ENCODE measurements at regions not wholly inside any gene's neighbourhood (a gene's known extent, or its start where the extent isn't known, plus 50 kb on each side); places are given as distances from the start of the nearest gene placed in this dataset.

DNA sequence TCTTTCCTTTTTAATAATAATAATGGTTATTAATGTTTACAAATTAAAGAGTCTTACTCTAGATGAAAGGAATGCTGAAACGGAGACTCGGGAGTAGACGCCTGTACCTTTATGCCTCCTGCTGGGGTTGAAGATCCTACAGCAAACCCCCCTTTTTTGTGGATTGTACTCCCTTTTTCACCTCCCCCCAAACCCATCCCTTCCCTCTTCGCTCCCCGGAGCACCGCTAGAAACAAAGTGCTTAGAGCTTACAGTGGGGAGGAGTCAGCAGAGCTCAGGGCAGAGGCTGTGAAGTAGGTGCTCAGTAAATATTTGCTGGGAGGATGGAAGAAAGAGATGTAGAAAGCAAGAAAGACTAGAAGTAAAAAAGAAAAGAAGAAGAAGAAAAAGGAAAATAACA is 169.7 kb downstream of the NXPE2 start:
- ChIA-PET CTCF (interaction anchor here (0.6 kb wide), 1 partner anchor 105 kb away, joined by 3 read pairs; no protein-coding TSS in a partner anchor), POLR2A (no interaction called here)

- ChIA-PET CTCF (no interaction called here), POLR2A (no interaction called here)
Measured at GRCh38 chr11:114857281-114857680, 179.0 kb downstream of the NXPE2 start.

DNA sequence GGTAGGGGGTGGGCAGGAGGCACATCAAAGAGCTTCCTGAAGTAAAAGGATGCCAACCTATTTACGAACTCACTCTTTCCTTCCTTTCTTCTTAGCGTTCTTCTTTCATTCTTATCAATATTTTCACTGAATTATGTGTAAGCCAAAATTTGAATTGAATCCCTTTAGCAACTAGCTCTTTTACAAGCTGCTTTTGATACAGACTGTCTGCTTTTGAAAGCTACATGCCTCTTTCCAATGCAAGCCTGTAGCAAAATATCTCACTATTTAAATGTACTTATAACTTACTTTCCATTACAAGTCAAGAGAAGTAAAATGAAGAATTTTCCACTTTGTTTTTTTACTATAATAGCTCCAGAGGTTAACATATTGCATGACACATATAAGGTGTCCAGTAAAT is 186.6 kb downstream of the NXPE2 start:
- ChIA-PET CTCF (no interaction called here), POLR2A (no interaction called here)

DNA sequence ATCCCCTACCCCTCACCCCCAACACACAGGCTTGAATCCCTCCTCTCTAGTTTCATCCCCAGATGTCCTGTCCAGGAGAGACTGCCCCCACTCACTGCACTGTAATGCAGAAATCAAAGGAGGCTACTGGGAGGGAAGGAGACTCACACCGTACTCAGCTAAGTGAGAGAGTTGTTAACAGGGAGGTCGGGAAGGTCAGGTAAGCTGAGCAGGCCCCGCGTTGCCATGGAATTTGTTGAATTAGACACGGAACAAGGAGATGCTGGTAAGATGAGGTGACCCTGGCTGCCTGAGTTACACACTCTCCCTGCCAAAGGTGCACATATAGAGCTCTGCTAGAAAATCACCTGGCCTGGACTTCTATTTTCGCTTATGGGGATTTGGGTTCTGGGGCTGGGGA is 197.9 kb downstream of the NXPE2 start:
- ChIA-PET POLR2A (no interaction called here), CTCF (no interaction called here)

DNA sequence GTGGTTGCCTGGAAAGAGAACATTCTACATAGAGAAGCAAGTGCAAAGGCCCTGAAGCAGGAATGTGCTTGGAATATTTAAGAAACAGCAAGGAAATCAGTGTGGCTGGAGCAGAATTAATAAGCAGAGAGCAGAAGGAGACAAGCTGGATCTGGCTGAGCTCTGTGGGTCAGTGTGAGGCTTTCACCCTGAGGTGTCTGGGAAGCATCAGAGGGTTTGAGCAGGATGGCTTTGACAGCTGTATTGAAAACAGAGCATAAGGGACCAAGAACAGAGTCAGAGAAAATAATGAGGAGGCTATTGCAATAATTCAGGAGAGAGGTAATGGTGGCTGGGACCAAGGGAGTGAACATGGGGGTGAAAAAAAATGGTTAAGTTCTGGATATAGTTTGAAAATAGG is 199.6 kb downstream of the NXPE2 start:
- POLR2A ChIA-PET: no interaction called here
- CTCF ChIA-PET: no interaction called here

DNA sequence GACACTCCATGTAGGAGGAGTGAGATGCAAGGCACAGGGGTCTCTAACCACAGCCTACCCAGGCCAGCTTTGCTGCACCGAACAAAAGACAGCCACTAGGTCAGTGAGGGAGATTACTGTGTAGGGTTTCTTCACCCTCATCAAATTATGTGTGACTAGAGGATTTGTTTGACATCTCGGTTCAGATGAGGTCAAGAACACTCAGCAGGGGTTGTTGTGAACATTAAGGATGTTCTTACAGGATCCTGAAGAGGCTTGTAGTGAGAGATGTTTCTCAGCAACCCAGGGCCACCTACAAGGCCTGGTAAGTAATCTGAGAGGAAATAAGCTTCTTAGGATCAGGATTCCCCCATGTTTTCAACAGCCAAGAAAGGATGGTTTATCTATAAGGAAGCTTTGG is 202.1 kb downstream of the NXPE2 start:
- ChIA-PET POLR2A (interaction anchor here (0.7 kb wide), 1 partner anchor 1513 kb away, joined by 3 read pairs; no protein-coding TSS in a partner anchor), CTCF (no interaction called here)

- CTCF ChIA-PET: no interaction called here
- POLR2A ChIA-PET: no interaction called here
Measured at GRCh38 chr11:114883472-114883871, 205.1 kb downstream of the NXPE2 start.

- ChIA-PET POLR2A (no interaction called here), CTCF (no interaction called here)
Measured at GRCh38 chr11:114886644-114887265, 208.4 kb downstream of the NXPE2 start.

DNA sequence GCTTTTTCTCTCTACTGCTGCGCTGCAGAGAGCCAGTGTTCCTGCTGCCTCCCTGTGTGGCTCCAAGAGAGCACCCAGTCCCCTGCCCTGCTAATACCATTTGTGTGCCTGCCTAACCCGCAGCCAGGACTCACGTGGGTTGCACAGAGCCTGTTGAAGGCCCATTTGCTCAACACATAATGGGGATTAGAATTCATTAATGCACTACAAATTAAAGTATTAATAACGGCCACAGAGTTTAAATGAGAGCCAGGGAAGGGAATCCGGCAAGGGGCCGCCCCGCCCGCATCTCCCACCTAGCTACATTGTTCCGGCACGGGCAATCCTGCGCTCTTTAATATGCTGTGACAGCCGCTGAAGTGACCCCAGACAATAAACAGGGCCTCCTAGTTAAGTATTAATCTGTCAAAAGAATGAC is 211.3 kb downstream of the NXPE2 start:
- ChIA-PET CTCF (no interaction called here), POLR2A (no interaction called here)

- POLR2A ChIA-PET: no interaction called here
Measured at GRCh38 chr11:114890038-114890437, 211.7 kb downstream of the NXPE2 start.

DNA sequence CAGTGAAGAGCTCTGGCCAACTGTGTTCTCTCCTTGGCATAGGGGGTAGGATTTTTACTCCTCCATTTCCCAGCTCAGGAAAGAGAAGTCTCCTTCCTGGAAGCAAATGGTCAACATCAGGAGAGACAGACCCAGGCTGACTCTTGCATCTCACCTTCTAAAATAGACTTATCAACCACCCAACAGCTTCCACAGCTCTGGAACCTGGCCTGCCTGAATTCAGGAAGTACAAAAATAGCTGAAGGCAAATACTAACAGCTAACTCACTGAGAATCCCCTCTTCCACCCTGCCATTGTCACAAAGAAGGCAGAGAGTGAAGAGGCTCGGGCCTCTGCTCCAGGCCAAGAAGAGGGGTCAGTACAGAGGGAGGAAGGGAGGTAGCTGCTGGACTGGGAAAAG is 213.6 kb downstream of the NXPE2 start:
- POLR2A ChIA-PET: no interaction called here
- CTCF ChIA-PET: no interaction called here

More at GRCh38 chr11:114890038-114890437, 211.7 kb downstream of the NXPE2 start:
- CTCF ChIA-PET: no interaction called here

DNA sequence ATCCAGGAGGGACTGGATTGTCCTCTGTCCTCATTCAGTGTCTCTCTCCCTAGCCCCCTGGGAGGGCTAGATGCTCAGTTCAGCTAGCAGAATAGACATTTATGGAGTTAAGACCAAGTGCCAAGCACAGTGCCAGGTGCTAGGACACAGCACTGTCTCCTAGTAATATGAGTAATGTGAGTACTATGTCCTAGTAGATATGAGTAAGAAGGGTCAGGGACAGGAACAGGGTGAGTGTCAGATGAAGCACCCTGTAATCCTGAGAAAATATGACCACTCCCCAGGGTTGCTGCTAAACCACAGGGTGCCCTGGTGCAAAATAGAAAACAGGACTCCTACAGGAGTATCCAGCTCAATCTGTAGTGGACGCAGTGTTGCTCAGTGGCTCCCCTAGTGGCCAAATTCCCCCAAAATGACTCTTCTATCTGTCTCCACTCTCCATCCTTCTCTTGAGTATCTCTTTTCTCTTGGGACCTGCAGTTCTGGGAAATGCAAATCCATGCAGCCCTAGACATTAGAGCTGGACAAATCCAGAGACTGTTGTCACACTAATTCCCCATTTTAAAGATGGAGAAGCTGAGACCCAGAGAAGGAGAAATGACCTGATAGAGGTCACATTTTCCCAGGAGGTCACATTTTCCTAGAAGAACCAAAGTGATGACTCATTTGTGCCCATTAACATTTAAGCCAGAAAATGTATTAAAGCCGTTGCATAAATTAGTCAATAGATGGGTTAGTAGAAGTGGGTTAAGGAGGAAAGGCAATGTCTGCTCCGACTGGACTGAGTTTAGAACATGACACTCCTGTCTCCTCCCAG is 214.3 kb downstream of the NXPE2 start:
- POLR2A ChIA-PET: no interaction called here

GRCh38 chr11:114893329-114893728 is 215.0 kb downstream of the NXPE2 start:
- CTCF ChIA-PET: no interaction called here

More for the DNA sequence above, 214.3 kb downstream of the NXPE2 start:
- CTCF ChIA-PET: no interaction called here

DNA sequence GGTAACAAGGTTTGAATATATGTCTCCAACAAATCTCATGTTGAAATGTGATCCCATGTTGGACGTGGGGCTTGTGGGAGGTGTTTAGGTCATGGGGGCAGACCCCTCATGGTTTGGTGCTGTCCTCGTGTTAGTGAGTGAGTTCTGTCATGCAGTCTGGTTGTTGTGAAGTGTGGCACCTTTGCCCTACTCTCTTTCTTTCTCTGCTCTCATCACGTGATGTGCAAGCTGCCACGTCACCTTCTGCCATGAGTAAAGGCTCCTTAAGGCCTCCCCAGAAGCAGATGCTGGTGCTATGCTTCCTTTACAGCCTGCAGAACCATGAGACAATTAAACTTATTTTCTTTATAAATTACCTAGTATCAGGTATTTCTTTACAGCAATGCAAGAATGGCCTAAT is 218.3 kb downstream of the NXPE2 start:
- CTCF ChIA-PET: no interaction called here
- POLR2A ChIA-PET: no interaction called here

More at GRCh38 chr11:114893329-114893728, 215.0 kb downstream of the NXPE2 start:
- POLR2A ChIA-PET: no interaction called here

- CTCF ChIA-PET: no interaction called here
- POLR2A ChIA-PET: no interaction called here
Measured at GRCh38 chr11:114909866-114910265, 231.5 kb downstream of the NXPE2 start.

DNA sequence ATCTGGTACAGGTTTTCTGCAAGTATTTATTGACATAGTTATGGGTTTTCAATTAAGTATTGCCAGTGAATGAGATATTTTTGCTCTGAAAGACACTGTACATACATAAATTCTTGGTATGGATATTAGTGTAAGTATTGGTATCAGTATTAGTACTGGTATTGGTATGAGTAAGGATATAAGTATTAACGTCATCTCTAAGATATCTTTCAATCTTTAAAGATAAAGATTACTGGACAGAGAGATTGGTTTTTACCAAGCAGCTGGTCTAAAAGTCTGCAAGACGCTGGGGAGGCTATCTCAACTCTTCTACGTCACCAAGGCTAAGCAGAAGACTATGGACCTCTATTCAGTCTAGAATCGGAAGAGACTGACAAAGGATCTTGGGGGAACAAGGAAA is 234.5 kb downstream of the NXPE2 start:
- ChIA-PET CTCF (no interaction called here), POLR2A (no interaction called here)

GRCh38 chr11:114914231-114915005 is 236.1 kb downstream of the NXPE2 start:
- ChIA-PET CTCF (no interaction called here), POLR2A (no interaction called here)

DNA sequence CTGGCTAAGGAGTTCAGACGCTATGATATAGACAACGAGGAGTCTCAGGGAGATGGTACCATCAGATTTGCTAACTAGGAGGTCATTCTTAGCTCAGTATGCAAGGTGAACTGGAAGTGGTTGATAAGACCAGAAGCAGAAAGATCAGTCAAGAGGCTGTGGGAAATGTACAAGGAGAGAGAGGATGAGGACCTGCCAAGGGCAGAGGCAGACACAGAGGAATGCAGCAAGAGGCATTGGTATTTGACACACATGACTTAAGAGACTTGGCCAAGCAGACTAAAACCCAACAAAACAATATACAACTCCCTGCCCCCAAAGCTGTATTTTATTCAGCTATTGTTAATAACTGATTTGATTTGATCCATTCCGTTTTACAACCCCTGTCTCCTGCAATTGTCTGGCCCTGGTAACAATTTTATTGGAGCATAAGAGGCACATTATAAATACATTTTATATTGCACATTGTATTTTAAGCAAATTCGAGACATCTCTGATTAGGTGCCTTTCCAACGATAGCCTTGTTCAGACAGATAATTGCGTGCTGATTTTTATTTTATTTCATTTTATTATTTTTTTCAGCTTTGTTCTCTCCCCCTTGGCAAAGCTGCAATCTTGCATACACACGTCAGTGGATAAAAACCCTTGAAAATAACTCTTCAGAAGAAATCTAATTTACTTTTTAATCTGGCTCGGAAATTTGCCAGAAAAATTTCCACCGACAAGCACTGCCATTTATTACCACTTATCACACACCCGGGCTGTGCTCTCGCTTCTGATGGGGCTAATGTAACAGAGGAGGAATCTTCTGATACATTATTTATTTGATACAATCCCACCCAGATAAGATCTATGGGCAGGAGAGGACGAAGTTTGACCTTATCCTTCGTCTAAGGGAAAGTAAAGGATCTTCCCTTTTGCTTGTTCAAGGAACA is 237.8 kb downstream of the NXPE2 start:
- POLR2A ChIA-PET: no interaction called here
- CTCF ChIA-PET: no interaction called here

GRCh38 chr11:114918286-114918685 is 240.0 kb downstream of the NXPE2 start:
- ChIA-PET CTCF (no interaction called here), POLR2A (no interaction called here)

DNA sequence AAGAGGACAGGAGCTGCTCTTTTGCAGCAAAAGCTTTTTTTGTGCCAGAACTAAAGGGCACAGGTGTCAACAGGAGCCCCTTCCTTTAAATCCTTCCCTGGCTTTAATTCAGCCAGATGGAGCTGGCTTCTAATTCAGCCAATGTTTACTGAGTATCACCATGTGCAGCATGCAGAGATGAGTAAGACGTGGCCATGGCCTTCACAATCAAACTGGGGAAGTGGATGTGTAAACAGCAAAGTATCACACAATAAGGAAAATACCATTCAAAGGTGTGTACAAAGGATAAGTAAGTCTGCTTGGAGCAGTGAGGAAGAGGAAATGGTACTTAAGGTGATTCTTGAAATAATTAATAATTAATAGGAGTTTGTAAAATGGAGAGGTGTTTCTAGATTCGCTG is 243.4 kb downstream of the NXPE2 start:
- ChIA-PET POLR2A (no interaction called here), CTCF (no interaction called here)

All from activated CD8-positive, alpha-beta memory T cell treated with anti-CD3 and anti-CD28 coated beads for 36 hours (primary cell).